ENCODE measurements at regions not wholly inside any gene's neighbourhood (a gene's known extent, or its start where the extent isn't known, plus 50 kb on each side); places are given as distances from the start of the nearest gene placed in this dataset.
"Not testable (repeated sequence)": the region's sequence is repeated elsewhere in the genome, so short reads cannot be mapped to it uniquely, and the experiment has no call there.

DNA sequence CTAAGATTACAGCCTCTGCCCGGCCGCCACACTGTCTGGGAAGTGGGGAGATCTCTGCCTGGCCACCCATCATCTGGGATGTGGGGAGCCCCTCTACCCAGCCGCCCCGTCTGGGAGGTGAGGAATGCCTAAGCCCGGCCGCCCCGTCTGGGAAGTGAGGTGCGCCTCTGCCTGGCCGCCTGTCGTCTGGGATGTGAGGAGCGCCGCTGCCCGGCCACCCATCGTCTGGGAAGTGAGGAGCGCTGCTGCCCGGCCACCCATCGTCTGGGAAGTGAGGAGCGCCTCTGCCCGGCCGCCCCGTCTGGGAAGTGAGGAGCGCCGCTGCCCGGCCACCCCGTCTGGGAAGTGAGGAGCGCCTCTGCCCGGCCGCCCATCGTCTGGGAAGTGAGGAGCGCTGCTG, 135.9 kb upstream of the PROKR2 start:
- not testable (repeated sequence) for DNase-seq; H3K4me3 Mint-ChIP-seq (ENCODE audit: unreplicated experiment); H3K27me3 Mint-ChIP-seq (ENCODE audit: unreplicated experiment)

DNA sequence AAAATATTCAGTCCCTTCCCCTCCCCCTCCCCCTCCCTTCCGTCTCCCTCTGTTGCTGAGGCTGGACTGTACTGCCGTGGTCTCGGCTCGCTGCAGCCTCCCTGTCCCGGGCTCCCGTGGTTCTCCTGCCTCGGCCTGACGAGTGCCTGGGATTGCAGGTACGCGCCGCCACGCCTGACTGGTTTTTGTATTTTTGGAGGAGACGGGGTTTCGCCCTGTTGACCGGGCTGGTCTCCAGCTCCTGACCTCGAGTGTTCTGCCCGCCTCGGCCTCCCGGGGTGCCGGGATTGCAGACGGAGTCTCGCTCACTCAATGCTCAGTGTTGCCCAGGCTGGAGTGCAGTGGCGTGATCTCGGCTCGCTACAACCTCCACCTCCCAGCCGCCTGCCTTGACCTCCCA, 135.5 kb upstream of the PROKR2 start:
- H3K27ac Mint-ChIP-seq (ENCODE audit: unreplicated experiment); DNase-seq; H3K4me3 Mint-ChIP-seq (ENCODE audit: unreplicated experiment); H3K27me3 Mint-ChIP-seq (ENCODE audit: unreplicated experiment); H3K36me3 Mint-ChIP-seq (ENCODE audit: unreplicated experiment); H3K4me1 Mint-ChIP-seq (ENCODE audit: low read depth, unreplicated experiment): not testable (repeated sequence)
- peaks cover 10% of the 10 kb centered on the region for H3K9me3 Mint-ChIP-seq (ENCODE audit: unreplicated experiment)

More for the DNA sequence above, 135.9 kb upstream of the PROKR2 start:
- H3K36me3 Mint-ChIP-seq (ENCODE audit: unreplicated experiment); H3K27ac Mint-ChIP-seq (ENCODE audit: unreplicated experiment); H3K4me1 Mint-ChIP-seq (ENCODE audit: low read depth, unreplicated experiment): not testable (repeated sequence)
- peaks cover 10% of the 10 kb centered on the region for H3K9me3 Mint-ChIP-seq (ENCODE audit: unreplicated experiment)

DNA sequence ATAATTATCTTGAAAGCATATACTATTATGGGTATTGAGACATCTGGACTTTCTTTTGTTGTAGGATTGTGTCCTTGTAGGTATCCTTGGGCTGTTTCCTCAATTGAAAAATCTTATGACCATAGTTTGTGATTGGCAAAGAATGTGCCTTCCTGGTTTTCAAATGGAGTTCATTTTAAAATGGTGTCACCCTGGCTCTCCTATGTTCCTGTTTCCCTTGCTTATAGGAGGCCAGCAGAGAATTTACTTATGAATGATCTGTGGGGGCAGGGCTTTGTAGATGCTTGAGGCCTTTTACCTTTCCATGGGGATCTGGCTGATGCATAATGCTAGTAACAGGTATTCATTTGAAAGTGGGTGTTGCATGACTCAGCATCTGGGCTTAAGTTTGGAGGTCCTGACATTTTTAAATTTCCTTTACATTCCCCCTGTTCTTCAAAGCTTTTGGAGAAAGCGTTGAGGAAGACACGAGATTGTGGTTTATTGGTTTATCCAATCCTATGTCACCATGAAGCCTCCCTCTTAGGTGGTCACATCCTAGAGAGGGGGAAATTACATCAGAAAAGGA, 135.0 kb upstream of the PROKR2 start:
- Mint-ChIP-seq H3K27me3 (ENCODE audit: unreplicated experiment) (no peaks in the 10 kb centered on the region), H3K9me3 (ENCODE audit: unreplicated experiment) (peaks cover 10% of the 10 kb centered on the region), H3K4me1 (ENCODE audit: low read depth, unreplicated experiment) (peaks cover 4% of the 10 kb centered on the region), H3K36me3 (ENCODE audit: unreplicated experiment) (no peaks in the 10 kb centered on the region), H3K27ac (ENCODE audit: unreplicated experiment) (no peak overlapping the region), H3K4me3 (ENCODE audit: unreplicated experiment) (no peak overlapping the region)
- TF ChIP-seq, protein P1, sequence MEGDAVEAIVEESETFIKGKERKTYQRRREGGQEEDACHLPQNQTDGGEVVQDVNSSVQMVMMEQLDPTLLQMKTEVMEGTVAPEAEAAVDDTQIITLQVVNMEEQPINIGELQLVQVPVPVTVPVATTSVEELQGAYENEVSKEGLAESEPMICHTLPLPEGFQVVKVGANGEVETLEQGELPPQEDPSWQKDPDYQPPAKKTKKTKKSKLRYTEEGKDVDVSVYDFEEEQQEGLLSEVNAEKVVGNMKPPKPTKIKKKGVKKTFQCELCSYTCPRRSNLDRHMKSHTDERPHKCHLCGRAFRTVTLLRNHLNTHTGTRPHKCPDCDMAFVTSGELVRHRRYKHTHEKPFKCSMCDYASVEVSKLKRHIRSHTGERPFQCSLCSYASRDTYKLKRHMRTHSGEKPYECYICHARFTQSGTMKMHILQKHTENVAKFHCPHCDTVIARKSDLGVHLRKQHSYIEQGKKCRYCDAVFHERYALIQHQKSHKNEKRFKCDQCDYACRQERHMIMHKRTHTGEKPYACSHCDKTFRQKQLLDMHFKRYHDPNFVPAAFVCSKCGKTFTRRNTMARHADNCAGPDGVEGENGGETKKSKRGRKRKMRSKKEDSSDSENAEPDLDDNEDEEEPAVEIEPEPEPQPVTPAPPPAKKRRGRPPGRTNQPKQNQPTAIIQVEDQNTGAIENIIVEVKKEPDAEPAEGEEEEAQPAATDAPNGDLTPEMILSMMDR (IDR thresholded peaks at IDR 0.05; ENCODE audit: partially characterized antibody, unreplicated experiment) = no peak
- no peak for DNase-seq

DNA sequence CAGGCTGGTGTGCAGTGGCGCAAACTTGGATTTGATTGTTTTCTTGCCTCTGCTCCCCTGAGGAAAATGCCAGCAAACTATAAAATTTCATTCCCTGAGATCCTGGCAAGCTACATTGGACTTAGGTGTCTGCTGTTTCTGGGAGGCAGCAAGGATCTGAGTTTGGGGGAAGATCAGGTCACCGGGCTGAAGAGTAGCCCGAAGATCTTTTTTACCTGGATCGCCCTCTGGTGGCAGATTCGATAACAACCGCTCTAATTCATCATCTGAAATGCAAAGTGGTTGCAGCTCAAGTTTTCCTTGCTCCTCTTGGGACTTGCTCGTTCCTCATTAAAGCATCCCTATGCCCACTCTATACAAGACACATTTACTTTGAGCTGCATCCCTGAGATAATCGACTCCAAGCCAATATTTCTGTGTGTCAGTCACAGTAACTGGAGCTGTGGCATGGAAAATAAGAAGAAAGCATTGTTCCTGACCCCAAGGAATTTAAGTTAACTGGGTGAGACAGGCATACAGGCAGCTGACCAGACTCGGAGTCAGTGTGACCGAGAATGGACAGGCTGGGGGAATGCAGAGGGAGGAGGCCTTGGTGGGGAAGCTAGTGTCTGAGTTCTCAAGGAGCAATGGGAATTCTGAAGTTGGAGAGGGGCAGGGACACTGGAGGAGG, 131.8 kb upstream of the PROKR2 start:
- no peaks in the 10 kb centered on the region for H3K36me3 Mint-ChIP-seq (ENCODE audit: unreplicated experiment)
- DNase-seq = peak; percentile 73
- H3K9me3 Mint-ChIP-seq (ENCODE audit: unreplicated experiment) = peaks cover 9% of the 10 kb centered on the region
- H3K27me3 Mint-ChIP-seq (ENCODE audit: unreplicated experiment) = no peaks in the 10 kb centered on the region
- no peak overlapping the region for H3K27ac Mint-ChIP-seq (ENCODE audit: unreplicated experiment)
- H3K4me3 Mint-ChIP-seq (ENCODE audit: unreplicated experiment) = no peak overlapping the region
- TF ChIP-seq, protein P1 (IDR thresholded peaks at IDR 0.05; ENCODE audit: partially characterized antibody, unreplicated experiment) = peak; percentile 83
- H3K4me1 Mint-ChIP-seq (ENCODE audit: low read depth, unreplicated experiment) = peaks cover 4% of the 10 kb centered on the region

DNA sequence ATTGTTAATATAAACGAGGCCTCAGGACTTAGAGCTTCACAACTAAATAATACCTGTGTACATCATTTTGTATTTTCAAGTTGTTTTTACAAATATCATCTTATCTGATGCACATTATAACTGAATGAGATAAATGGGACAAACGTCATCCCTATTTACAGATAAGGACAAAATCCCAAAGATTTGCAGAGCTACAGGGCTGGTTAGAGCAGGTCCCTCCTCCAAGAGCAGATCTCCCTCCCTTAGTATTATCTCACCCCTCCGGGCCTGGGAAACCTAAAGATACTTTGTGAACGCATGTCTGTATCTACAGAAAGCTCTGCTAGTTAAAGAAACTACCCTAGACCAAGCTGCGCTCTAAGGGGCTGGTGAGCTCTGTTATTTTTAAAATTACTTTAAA, 130.4 kb upstream of the PROKR2 start:
- Mint-ChIP-seq H3K36me3 (ENCODE audit: unreplicated experiment) (no peaks in the 10 kb centered on the region), H3K27me3 (ENCODE audit: unreplicated experiment) (no peaks in the 10 kb centered on the region), H3K9me3 (ENCODE audit: unreplicated experiment) (peaks cover 9% of the 10 kb centered on the region), H3K4me1 (ENCODE audit: low read depth, unreplicated experiment) (peaks cover 4% of the 10 kb centered on the region), H3K4me3 (ENCODE audit: unreplicated experiment) (no peak overlapping the region), H3K27ac (ENCODE audit: unreplicated experiment) (no peak overlapping the region)
- DNase-seq = no peak
- TF ChIP-seq, protein P1 (IDR thresholded peaks at IDR 0.05; ENCODE audit: partially characterized antibody, unreplicated experiment) = no peak

DNA sequence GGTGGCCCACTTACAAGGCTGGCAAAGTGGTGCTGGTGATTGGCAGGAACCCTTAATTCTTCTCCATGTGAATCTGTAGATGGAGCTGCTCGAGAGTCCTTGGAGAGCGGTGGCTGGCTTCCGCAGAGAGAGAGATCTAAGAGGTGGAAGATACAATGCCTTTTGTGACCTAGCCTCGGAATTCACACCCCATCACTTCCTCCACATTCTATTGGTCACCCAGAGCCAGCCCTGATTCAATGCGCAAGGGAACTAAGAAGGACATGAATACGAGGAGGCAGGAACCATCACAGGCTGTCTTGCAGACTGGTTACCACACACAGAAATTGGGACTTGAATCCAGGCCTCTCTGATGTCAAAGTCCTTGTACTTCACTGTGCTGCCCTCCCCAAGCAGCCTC, 128.9 kb upstream of the PROKR2 start:
- Mint-ChIP-seq H3K9me3 (ENCODE audit: unreplicated experiment) (peaks cover 3% of the 10 kb centered on the region), H3K4me3 (ENCODE audit: unreplicated experiment) (no peak overlapping the region), H3K36me3 (ENCODE audit: unreplicated experiment) (no peaks in the 10 kb centered on the region), H3K27me3 (ENCODE audit: unreplicated experiment) (no peaks in the 10 kb centered on the region), H3K4me1 (ENCODE audit: low read depth, unreplicated experiment) (peaks cover 4% of the 10 kb centered on the region), H3K27ac (ENCODE audit: unreplicated experiment) (no peak overlapping the region)
- TF ChIP-seq, protein P1 (IDR thresholded peaks at IDR 0.05; ENCODE audit: partially characterized antibody, unreplicated experiment) = no peak
- DNase-seq = no peak

Data from glutamatergic neuron (in vitro differentiated cells).